ENCODE measurements at regions not wholly inside any gene's neighbourhood (a gene's known extent, or its start where the extent isn't known, plus 50 kb on each side); places are given as distances from the start of the nearest gene placed in this dataset.
"Not testable (repeated sequence)": the region's sequence is repeated elsewhere in the genome, so short reads cannot be mapped to it uniquely, and the experiment has no call there.

DNA sequence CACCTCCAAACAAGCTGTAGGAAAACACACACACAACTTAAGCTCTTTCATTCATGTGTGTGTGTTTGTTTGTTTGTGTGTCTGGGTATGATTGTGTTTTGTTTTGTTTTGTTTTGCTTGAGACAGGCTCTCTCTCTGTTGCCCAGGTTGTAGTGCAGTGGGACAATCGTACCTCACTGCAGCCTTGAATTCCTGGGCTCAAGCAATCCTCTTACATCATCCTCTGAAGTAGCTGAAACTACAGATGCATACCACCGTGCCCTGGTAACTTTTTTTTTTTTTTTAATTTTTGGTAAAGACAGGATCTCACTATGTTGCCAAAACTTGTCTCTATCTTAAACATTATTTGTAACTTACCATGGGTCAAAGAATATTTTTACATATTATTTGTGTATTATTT, 431.7 kb downstream of the SLITRK1 start:
- H3K27me3 ChIP-seq (ENCODE audit: control insufficient read depth in 2 of 2, insufficient read depth in 1 of 2, low read length in 1 of 2): no peaks in the 10 kb centered on the region
- H3K36me3 ChIP-seq (ENCODE audit: control insufficient read depth in 2 of 2, insufficient read depth in 2 of 2, low read length in 1 of 2): no peaks in the 10 kb centered on the region
- WGBS: 89% methylated on average over 2 of the region's 2 CpGs
- H3K9me3 ChIP-seq (ENCODE audit: control insufficient read depth in 2 of 2, insufficient read depth in 1 of 2, low read length in 1 of 2): peaks cover 0 to 20% of the 10 kb centered on the region in 2 donors
- H3K4me1 ChIP-seq (ENCODE audit: control insufficient read depth in 2 of 2, insufficient read depth in 2 of 2, low read length in 2 of 2): no peaks in the 10 kb centered on the region
- H3K27ac ChIP-seq (ENCODE audit: low read depth in 1 of 2, low read length in 1 of 2): no peak overlapping the region
- DNase-seq (ENCODE audit: low read depth in 6 of 9, low spot score in 9 of 9): no peak
- H3K4me3 ChIP-seq (ENCODE audit: low read length in 2 of 2): no peak overlapping the region

DNA sequence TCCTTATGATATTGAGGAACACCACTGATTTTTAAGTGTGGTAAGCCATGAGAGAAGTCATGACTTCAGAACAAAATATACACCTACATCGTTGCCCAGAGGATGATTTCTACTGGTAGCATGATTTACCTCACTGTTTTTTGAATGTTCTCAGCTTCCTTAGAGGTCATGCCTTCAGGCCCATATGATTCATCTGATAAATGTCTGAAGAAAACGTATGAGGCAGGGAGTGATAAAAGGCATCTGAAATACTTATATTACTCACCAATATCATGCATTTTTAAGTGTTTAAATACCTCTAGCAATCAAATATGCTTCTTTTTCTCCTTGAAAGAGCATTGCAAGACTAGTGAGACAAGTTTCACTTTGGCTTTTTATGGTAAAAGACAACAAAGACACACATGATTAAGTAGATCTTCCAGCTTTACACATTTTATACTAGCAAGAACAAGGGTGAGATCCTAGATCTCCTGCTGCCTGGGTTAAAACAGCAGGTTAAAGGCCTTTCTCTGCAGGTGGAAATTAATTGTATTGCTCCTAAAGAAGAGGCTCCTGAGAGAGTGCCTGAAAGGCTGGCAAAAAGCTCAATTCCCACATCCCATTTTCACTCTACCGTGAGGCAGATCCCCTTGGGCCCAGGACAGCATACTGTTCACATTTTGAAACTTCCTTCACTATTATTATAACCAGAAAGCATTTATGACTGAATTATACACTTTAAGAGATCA, 432.4 kb downstream of the SLITRK1 start:
- Histone ChIP-seq H3K4me1 (ENCODE audit: control insufficient read depth in 2 of 2, insufficient read depth in 2 of 2, low read length in 2 of 2) (no peaks in the 10 kb centered on the region), H3K9me3 (ENCODE audit: control insufficient read depth in 2 of 2, insufficient read depth in 1 of 2, low read length in 1 of 2) (peaks cover 0 to 20% of the 10 kb centered on the region in 2 donors), H3K36me3 (ENCODE audit: control insufficient read depth in 2 of 2, insufficient read depth in 2 of 2, low read length in 1 of 2) (no peaks in the 10 kb centered on the region), H3K4me3 (ENCODE audit: low read length in 2 of 2) (no peak overlapping the region), H3K27me3 (ENCODE audit: control insufficient read depth in 2 of 2, insufficient read depth in 1 of 2, low read length in 1 of 2) (no peaks in the 10 kb centered on the region), H3K27ac (ENCODE audit: low read depth in 1 of 2, low read length in 1 of 2) (no peak overlapping the region)
- 84% methylated on average over 3 of the region's 3 CpGs for WGBS
- no peak for DNase-seq (ENCODE audit: low read depth in 6 of 9, low spot score in 9 of 9)

DNA sequence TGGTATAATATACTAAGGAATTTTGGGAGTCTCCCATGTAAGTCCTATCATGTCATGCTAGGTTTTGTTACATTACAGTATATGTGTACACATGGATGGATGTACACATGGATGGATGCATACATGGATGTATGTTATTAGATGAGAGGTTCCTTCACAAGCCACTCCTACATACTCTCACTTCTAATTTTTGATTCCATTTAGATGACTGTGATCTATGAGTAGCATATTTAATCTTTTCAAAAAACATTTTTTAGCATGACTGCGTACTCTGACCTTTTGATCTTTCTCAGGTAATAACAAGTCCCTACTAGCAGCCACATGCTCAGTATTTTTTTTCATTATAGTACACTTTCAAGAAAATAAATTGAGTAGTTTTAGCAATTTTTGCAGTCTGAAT, 441.8 kb downstream of the SLITRK1 start:
- WGBS: 98% methylated on average over 1 of the region's 1 CpG
- H3K27me3 ChIP-seq (ENCODE audit: control insufficient read depth in 2 of 2, insufficient read depth in 1 of 2, low read length in 1 of 2): no peaks in the 10 kb centered on the region
- H3K4me3 ChIP-seq (ENCODE audit: low read length in 2 of 2): no peak overlapping the region
- no peak overlapping the region for H3K27ac ChIP-seq (ENCODE audit: low read depth in 1 of 2, low read length in 1 of 2)
- peaks cover 1 to 4% of the 10 kb centered on the region in 2 donors for H3K9me3 ChIP-seq (ENCODE audit: control insufficient read depth in 2 of 2, insufficient read depth in 1 of 2, low read length in 1 of 2)
- DNase-seq (ENCODE audit: low read depth in 6 of 9, low spot score in 9 of 9): no peak
- no peaks in the 10 kb centered on the region for H3K36me3 ChIP-seq (ENCODE audit: control insufficient read depth in 2 of 2, insufficient read depth in 2 of 2, low read length in 1 of 2)
- no peaks in the 10 kb centered on the region for H3K4me1 ChIP-seq (ENCODE audit: control insufficient read depth in 2 of 2, insufficient read depth in 2 of 2, low read length in 2 of 2)

DNA sequence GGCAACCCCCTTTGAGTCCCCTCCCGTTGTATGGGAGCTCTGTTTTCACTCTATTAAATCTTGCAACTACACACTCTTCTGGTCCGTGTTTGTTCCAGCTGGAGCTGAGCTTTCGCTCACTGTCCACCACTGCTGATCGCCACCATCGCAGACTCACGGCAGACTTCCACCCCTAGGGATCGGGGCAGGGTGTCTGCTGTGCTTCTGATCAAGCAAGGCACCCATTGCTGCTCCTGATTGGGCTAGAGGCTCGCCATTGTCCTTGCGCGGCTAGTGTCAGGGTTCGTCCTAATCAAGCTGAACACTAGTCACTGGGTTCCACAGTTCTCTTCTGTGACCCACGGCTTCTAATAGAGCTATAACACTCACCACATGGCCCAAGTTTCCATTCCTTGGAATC, 442.8 kb downstream of the SLITRK1 start:
- WGBS: 96% methylated on average over 12 of the region's 12 CpGs

DNA sequence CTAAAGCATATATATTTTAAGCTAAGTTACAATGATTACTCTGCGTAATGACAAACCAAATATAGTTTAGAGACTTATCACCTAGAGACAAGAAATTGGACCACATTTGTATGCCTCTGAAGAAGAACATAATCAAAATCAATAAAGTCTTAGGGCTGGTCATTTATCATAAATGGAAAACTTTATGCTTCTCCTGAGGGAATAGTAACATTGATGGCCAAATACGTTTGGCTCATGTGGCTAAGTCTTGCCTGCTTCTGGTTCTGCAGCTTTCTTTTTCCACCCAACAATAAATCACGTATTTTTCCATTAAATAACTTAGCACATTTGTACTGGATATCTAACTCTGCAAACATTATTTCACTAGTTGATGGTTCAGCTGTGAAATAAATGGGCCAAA, 458.4 kb downstream of the SLITRK1 start:
- Histone ChIP-seq H3K4me1 (ENCODE audit: control insufficient read depth in 2 of 2, insufficient read depth in 2 of 2, low read length in 2 of 2) (no peaks in the 10 kb centered on the region), H3K9me3 (ENCODE audit: control insufficient read depth in 2 of 2, insufficient read depth in 1 of 2, low read length in 1 of 2) (no peaks in the 10 kb centered on the region), H3K4me3 (ENCODE audit: low read length in 2 of 2) (no peak overlapping the region), H3K27me3 (ENCODE audit: control insufficient read depth in 2 of 2, insufficient read depth in 1 of 2, low read length in 1 of 2) (no peaks in the 10 kb centered on the region), H3K36me3 (ENCODE audit: control insufficient read depth in 2 of 2, insufficient read depth in 2 of 2, low read length in 1 of 2) (no peaks in the 10 kb centered on the region), H3K27ac (ENCODE audit: low read depth in 1 of 2, low read length in 1 of 2) (no peak overlapping the region)
- WGBS: 87% methylated on average over 3 of the region's 3 CpGs
- DNase-seq (ENCODE audit: low read depth in 6 of 9, low spot score in 9 of 9): no peak

More for the DNA sequence above, 442.8 kb downstream of the SLITRK1 start:
- H3K4me1 ChIP-seq (ENCODE audit: control insufficient read depth in 2 of 2, insufficient read depth in 2 of 2, low read length in 2 of 2); H3K4me3 ChIP-seq (ENCODE audit: low read length in 2 of 2); DNase-seq (ENCODE audit: low read depth in 6 of 9, low spot score in 9 of 9); H3K27me3 ChIP-seq (ENCODE audit: control insufficient read depth in 2 of 2, insufficient read depth in 1 of 2, low read length in 1 of 2); H3K9me3 ChIP-seq (ENCODE audit: control insufficient read depth in 2 of 2, insufficient read depth in 1 of 2, low read length in 1 of 2); H3K27ac ChIP-seq (ENCODE audit: low read depth in 1 of 2, low read length in 1 of 2); H3K36me3 ChIP-seq (ENCODE audit: control insufficient read depth in 2 of 2, insufficient read depth in 2 of 2, low read length in 1 of 2): not testable (repeated sequence)

DNA sequence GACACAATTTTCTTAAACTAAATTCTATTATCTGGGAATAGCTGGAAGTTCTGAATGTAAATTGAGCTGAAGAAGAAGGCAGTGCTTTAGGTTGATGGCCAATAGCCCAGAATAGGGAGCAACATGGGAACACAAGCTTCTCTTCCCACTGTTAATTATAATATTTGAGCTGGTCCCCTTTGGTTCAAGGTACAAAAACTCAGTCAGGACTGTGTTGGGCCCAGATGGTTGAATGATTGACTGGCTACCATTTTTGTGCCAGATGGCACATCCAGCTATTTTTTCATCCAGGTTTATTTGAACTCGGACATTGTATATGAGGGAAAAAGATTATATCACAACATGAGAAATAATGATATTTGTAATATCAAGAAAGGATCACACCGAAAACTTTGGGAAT, 458.9 kb downstream of the SLITRK1 start:
- H3K27me3 ChIP-seq (ENCODE audit: control insufficient read depth in 2 of 2, insufficient read depth in 1 of 2, low read length in 1 of 2): no peaks in the 10 kb centered on the region
- H3K4me3 ChIP-seq (ENCODE audit: low read length in 2 of 2): no peak overlapping the region
- H3K9me3 ChIP-seq (ENCODE audit: control insufficient read depth in 2 of 2, insufficient read depth in 1 of 2, low read length in 1 of 2): no peaks in the 10 kb centered on the region
- 92% methylated on average over 2 of the region's 2 CpGs for WGBS
- H3K36me3 ChIP-seq (ENCODE audit: control insufficient read depth in 2 of 2, insufficient read depth in 2 of 2, low read length in 1 of 2): no peaks in the 10 kb centered on the region
- no peaks in the 10 kb centered on the region for H3K4me1 ChIP-seq (ENCODE audit: control insufficient read depth in 2 of 2, insufficient read depth in 2 of 2, low read length in 2 of 2)
- no peak for DNase-seq (ENCODE audit: low read depth in 6 of 9, low spot score in 9 of 9)
- no peak overlapping the region for H3K27ac ChIP-seq (ENCODE audit: low read depth in 1 of 2, low read length in 1 of 2)

DNA sequence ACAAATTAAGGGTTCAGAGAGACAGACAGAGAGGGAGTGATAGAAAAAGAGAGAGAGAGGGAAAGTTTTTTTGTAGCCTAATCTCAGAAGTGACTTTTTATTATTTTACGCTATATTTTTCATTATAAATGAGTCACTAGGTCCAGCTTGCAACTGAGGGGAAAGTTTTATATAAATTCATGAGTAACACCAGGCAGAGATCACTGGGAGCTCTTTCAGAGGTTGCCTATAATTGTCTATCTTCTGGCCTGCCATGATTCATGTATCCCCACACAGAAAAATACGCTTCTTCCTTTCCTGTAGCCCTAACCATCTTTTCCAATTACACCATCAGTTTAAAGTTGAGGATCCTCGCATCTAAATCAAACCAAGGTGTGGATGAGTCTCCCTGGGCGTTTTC, 467.9 kb downstream of the SLITRK1 start:
- no peaks in the 10 kb centered on the region for H3K36me3 ChIP-seq (ENCODE audit: control insufficient read depth in 2 of 2, insufficient read depth in 2 of 2, low read length in 1 of 2)
- WGBS: 91% methylated on average over 4 of the region's 4 CpGs

DNA sequence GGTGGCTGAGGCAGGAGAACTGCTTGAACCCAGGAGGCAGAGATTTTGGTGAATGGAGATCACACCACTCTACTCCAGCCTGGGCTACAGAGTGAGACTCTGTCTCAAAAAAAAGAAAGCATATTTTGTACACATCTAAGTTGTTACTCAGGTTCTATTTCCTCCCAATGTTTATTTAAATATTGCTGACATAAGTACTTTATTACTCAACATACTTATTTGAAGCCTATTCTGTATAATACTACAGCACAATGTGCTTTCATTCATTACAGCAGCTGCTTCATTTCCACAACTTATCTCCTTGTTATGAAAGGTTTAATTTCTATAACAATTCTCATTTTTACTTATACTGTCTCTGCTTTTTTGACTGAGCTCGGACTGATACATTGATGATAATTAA, 495.7 kb downstream of the SLITRK1 start:
- H3K9me3 ChIP-seq (ENCODE audit: control insufficient read depth in 2 of 2, insufficient read depth in 1 of 2, low read length in 1 of 2): no peaks in the 10 kb centered on the region
- no peaks in the 10 kb centered on the region for H3K4me1 ChIP-seq (ENCODE audit: control insufficient read depth in 2 of 2, insufficient read depth in 2 of 2, low read length in 2 of 2)
- H3K27me3 ChIP-seq (ENCODE audit: control insufficient read depth in 2 of 2, insufficient read depth in 1 of 2, low read length in 1 of 2): no peaks in the 10 kb centered on the region
- no peak overlapping the region for H3K4me3 ChIP-seq (ENCODE audit: low read length in 2 of 2)
- no peak for DNase-seq (ENCODE audit: low read depth in 6 of 9, low spot score in 9 of 9)
- H3K36me3 ChIP-seq (ENCODE audit: control insufficient read depth in 2 of 2, insufficient read depth in 2 of 2, low read length in 1 of 2): no peaks in the 10 kb centered on the region
- 92% methylated on average over 1 of the region's 1 CpG for WGBS
- no peak overlapping the region for H3K27ac ChIP-seq (ENCODE audit: low read depth in 1 of 2, low read length in 1 of 2)

More for the DNA sequence above, 467.9 kb downstream of the SLITRK1 start:
- Histone ChIP-seq H3K4me1 (ENCODE audit: control insufficient read depth in 2 of 2, insufficient read depth in 2 of 2, low read length in 2 of 2) (no peaks in the 10 kb centered on the region), H3K27ac (ENCODE audit: low read depth in 1 of 2, low read length in 1 of 2) (no peak overlapping the region), H3K27me3 (ENCODE audit: control insufficient read depth in 2 of 2, insufficient read depth in 1 of 2, low read length in 1 of 2) (no peaks in the 10 kb centered on the region), H3K4me3 (ENCODE audit: low read length in 2 of 2) (no peak overlapping the region), H3K9me3 (ENCODE audit: control insufficient read depth in 2 of 2, insufficient read depth in 1 of 2, low read length in 1 of 2) (peaks cover 0 to 4% of the 10 kb centered on the region in 2 donors)
- no peak for DNase-seq (ENCODE audit: low read depth in 6 of 9, low spot score in 9 of 9)

DNA sequence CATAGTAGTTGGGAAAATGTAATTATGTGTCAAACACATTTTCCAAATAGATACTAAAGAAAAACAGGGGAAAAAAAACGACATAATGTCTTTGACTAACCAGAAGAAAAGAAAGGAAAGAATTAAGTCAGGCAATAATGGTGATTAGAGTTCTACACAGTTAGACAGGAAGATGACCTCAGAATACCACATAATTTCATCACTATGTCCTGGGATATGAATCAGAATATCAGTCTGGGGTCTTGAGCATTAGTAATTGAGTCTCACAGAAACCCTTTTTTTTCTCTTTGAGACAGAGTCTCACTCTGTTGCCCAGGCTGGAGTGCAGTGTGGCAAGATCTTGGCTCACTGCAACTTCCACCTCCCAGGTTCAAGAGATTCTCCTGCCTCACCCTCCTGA, 503.4 kb downstream of the SLITRK1 start:
- H3K27ac ChIP-seq (ENCODE audit: low read depth in 1 of 2, low read length in 1 of 2): no peak overlapping the region
- H3K4me1 ChIP-seq (ENCODE audit: control insufficient read depth in 2 of 2, insufficient read depth in 2 of 2, low read length in 2 of 2): no peaks in the 10 kb centered on the region
- no peak overlapping the region for H3K4me3 ChIP-seq (ENCODE audit: low read length in 2 of 2)
- no peak for DNase-seq (ENCODE audit: low read depth in 6 of 9, low spot score in 9 of 9)
- WGBS: 67% methylated on average over 1 of the region's 1 CpG
- no peaks in the 10 kb centered on the region for H3K36me3 ChIP-seq (ENCODE audit: control insufficient read depth in 2 of 2, insufficient read depth in 2 of 2, low read length in 1 of 2)
- no peaks in the 10 kb centered on the region for H3K27me3 ChIP-seq (ENCODE audit: control insufficient read depth in 2 of 2, insufficient read depth in 1 of 2, low read length in 1 of 2)
- peaks cover 0 to 4% of the 10 kb centered on the region in 2 donors for H3K9me3 ChIP-seq (ENCODE audit: control insufficient read depth in 2 of 2, insufficient read depth in 1 of 2, low read length in 1 of 2)

Data from thymus (tissue), 11 donors.